ENCODE measurements at regions not wholly inside any gene's neighbourhood (a gene's known extent, or its start where the extent isn't known, plus 50 kb on each side); places are given as distances from the start of the nearest gene placed in this dataset.

DNA sequence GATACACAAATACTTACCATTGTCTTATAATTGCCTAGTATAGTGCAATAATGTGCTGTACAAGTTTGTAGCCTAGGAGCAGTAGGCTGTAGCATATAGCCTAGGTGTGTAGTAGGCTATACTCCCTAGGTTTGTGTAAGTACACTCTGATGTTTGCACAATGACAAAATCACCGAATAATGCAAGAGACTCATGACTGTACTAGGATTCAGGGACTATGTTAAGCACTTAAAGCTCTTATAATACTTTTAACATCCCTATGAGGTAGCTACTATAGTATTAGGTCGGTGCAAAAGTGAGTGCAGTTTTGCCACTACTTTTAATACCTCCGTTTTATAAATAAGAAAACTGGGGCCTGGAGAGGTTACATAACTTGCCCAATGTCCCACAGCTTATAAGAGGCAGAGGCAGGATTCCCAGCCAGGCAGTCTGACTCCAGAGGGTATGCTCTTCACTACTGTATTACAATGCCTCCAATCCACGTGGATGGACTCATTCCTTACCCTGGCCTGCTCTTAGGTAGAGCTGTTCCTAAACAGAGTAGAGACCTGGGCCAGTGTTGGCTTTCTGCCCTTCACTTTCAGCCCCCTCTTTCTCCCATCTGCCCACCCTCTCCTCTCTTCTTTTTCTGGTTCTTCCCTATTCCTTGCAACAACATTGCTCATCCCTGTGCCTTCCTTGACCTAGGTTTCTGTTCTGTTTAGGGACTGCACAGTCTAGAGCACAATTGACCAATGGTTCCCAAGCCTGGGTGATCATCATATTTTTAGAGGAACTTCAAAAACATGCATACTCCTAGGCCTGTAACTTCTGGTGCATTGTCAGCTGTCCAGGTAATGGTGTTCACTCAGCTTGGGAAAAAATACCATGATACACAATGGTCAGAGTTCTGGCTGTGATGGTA is 114.0 kb downstream of the CARTPT start (continued):
- TF ChIP-seq, protein P1, sequence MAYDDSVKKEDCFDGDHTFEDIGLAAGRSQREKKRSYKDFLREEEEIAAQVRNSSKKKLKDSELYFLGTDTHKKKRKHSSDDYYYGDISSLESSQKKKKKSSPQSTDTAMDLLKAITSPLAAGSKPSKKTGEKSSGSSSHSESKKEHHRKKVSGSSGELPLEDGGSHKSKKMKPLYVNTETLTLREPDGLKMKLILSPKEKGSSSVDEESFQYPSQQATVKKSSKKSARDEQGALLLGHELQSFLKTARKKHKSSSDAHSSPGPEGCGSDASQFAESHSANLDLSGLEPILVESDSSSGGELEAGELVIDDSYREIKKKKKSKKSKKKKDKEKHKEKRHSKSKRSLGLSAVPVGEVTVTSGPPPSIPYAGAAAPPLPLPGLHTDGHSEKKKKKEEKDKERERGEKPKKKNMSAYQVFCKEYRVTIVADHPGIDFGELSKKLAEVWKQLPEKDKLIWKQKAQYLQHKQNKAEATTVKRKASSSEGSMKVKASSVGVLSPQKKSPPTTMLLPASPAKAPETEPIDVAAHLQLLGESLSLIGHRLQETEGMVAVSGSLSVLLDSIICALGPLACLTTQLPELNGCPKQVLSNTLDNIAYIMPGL (CRISPR knock-in tag; IDR thresholded peaks at IDR 0.05; ENCODE audit: borderline replicate concordance in 1 of 2, low read depth in 1 of 2): no peak

DNA sequence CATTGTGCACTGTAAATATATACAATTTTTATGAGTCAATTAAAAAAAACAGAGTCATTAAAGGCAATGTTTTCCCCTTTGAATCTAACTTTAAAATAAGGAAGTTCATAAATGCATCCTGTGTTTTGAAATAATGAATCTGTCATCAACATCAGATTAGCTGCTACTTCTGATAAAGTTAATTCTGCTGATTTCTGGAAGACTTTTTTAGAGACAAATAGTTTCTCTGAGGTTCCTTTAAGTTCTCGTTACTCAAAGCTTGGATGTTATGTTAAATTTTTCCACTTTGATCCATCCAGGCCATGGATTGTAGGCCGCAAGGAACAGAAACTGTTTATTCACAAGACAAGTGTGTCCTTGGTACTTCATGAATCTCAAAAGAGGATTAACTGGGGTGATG is 115.5 kb downstream of the CARTPT start:
- TF ChIP-seq ELF4 (CRISPR knock-in tag; IDR thresholded peaks at IDR 0.05; ENCODE audit: borderline replicate concordance) (no peak), HHEX (CRISPR knock-in tag; IDR thresholded peaks at IDR 0.05) (no peak), NR3C1 (CRISPR knock-in tag; IDR thresholded peaks at IDR 0.05) (no peak), SP2 (CRISPR knock-in tag; IDR thresholded peaks at IDR 0.05) (no peak)
- TF ChIP-seq, protein P2, sequence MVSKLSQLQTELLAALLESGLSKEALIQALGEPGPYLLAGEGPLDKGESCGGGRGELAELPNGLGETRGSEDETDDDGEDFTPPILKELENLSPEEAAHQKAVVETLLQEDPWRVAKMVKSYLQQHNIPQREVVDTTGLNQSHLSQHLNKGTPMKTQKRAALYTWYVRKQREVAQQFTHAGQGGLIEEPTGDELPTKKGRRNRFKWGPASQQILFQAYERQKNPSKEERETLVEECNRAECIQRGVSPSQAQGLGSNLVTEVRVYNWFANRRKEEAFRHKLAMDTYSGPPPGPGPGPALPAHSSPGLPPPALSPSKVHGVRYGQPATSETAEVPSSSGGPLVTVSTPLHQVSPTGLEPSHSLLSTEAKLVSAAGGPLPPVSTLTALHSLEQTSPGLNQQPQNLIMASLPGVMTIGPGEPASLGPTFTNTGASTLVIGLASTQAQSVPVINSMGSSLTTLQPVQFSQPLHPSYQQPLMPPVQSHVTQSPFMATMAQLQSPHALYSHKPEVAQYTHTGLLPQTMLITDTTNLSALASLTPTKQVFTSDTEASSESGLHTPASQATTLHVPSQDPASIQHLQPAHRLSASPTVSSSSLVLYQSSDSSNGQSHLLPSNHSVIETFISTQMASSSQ (IDR thresholded peaks at IDR 0.05; ENCODE audit: low read depth): no peak
- TF ChIP-seq, protein P2 (CRISPR knock-in tag; IDR thresholded peaks at IDR 0.05; ENCODE audit: borderline replicate concordance): no peak
- CTCF ChIA-PET (ENCODE audit: low intra/inter-chr PET ratio, low total read pairs): no interaction called here
- no peak overlapping the region for H3K4me2 ChIP-seq (ENCODE audit: low read depth, low read length)
- H3K9me3 ChIP-seq (ENCODE audit: low read length): no peaks in the 10 kb centered on the region
- 43% methylated on average over 2 of the region's 2 CpGs for WGBS (ENCODE audit: low lambda C conversion rate)
- DNase-seq (ENCODE audit: low spot score) (no peak), FAIRE-seq (no peak), ATAC-seq (no peak)
- no peaks in the 10 kb centered on the region for H4K20me1 ChIP-seq (ENCODE audit: insufficient read depth, low read length)
- in situ Hi-C loops (cut with HindIII; ENCODE audit: extremely low pct_ligation_motif_present, low pct_unique_long_range_greater_than_20kb): no loop called here
- H3K27me3 ChIP-seq (ENCODE audit: control insufficient read depth in 1 of 2, insufficient read depth in 2 of 2, low read length in 2 of 2): no peaks in the 10 kb centered on the region
- H3K4me3 ChIP-seq (replicated peaks in 1 of 3; ENCODE audit: insufficient read depth in 1 of 3, low read depth in 2 of 3, low read length in 3 of 3): no peak overlapping the region
- POLR2A ChIA-PET: no interaction called here
- no TSS peak for BruUV-seq (replicated peaks)
- H3K4me1 ChIP-seq (ENCODE audit: insufficient read depth, low read length): no peaks in the 10 kb centered on the region
- no peaks in the 10 kb centered on the region for H3K36me3 ChIP-seq (replicated peaks in 1 of 2; ENCODE audit: control insufficient read depth in 1 of 2, insufficient read depth in 2 of 2, low read length in 2 of 2)
- H3K79me2 ChIP-seq (ENCODE audit: insufficient read depth, low read length): no peaks in the 10 kb centered on the region
- no peak overlapping the region for H3K9ac ChIP-seq (ENCODE audit: insufficient read depth, low read depth, low read length)
- intact Hi-C loops (cut with micrococcal nuclease; ENCODE audit: unreplicated experiment): no loop called here
- H3K27ac ChIP-seq (ENCODE audit: extremely low read length, insufficient read depth, low read length): no peak overlapping the region
- H2AFZ ChIP-seq (ENCODE audit: low read length): no peak overlapping the region
